Memory B cell (primary cell): ENCODE measurements at regions not wholly inside any gene's neighbourhood (a gene's known extent, or its start where the extent isn't known, plus 50 kb on each side); places are given as distances from the start of the nearest gene placed in this dataset.

Experiments used
- ATAC-seq: fragments of 150-1000 bp; cut with Tn5 transposase; 2 replicates; pipeline ENCODE4 v1.10.0; 2021; ENCODE audit warnings: low read depth, mild to moderate bottlenecking, moderate library complexity
- DNase-seq, 2 donors: peaks; one replicate each; pipeline ENCODE4 v3.0.0; 2022; ENCODE audit warnings: low spot score in 2 of 2
- H3K27ac Mint-ChIP-seq: one replicate; pipeline ENCODE4 v1.8.0; 2022; ENCODE audit warnings: mild to moderate bottlenecking, moderate library complexity, mixed read lengths
- H3K27me3 Mint-ChIP-seq: one replicate; pipeline ENCODE4 v1.8.0; 2022; ENCODE audit warnings: mixed read lengths
- H3K36me3 Mint-ChIP-seq: one replicate; pipeline ENCODE4 v1.8.0; 2022; ENCODE audit warnings: mild to moderate bottlenecking, mixed read lengths
- H3K4me1 Mint-ChIP-seq: one replicate; pipeline ENCODE4 v1.8.0; 2022; ENCODE audit warnings: mixed read lengths
- H3K4me3 Mint-ChIP-seq: one replicate; pipeline ENCODE4 v1.8.0; 2022; ENCODE audit warnings: mild to moderate bottlenecking, moderate library complexity, mixed read lengths
- H3K9me3 Mint-ChIP-seq: one replicate; pipeline ENCODE4 v1.8.0; 2022; ENCODE audit warnings: mixed read lengths

- H3K9me3 Mint-ChIP-seq = no peaks in the 10 kb centered on the region
- H3K27me3 Mint-ChIP-seq = no peaks in the 10 kb centered on the region
- DNase-seq (no peak), ATAC-seq (no peak)
- no peaks in the 10 kb centered on the region for H3K4me1 Mint-ChIP-seq
- no peak overlapping the region for H3K4me3 Mint-ChIP-seq
- H3K27ac Mint-ChIP-seq = no peak overlapping the region
- no peaks in the 10 kb centered on the region for H3K36me3 Mint-ChIP-seq
Measured at GRCh38 chr10:130746311-130746710, 565.2 kb downstream of the TCERG1L start.

GRCh38 chr10:130747356-130747755 lies 564.2 kb downstream of the TCERG1L start:
- H3K36me3 Mint-ChIP-seq = no peaks in the 10 kb centered on the region
- no peak overlapping the region for H3K4me3 Mint-ChIP-seq
- no peaks in the 10 kb centered on the region for H3K9me3 Mint-ChIP-seq
- H3K27ac Mint-ChIP-seq = no peak overlapping the region
- H3K4me1 Mint-ChIP-seq = no peaks in the 10 kb centered on the region
- ATAC-seq (no peak), DNase-seq (no peak)
- no peaks in the 10 kb centered on the region for H3K27me3 Mint-ChIP-seq

GRCh38 chr10:130747946-130748345 lies 563.6 kb downstream of the TCERG1L start:
- no peak overlapping the region for H3K4me3 Mint-ChIP-seq
- H3K9me3 Mint-ChIP-seq = no peaks in the 10 kb centered on the region

GRCh38 chr10:130748409-130749057 lies 563.0 kb downstream of the TCERG1L start:
- H3K4me1 Mint-ChIP-seq = no peaks in the 10 kb centered on the region
- H3K27me3 Mint-ChIP-seq = no peaks in the 10 kb centered on the region
- no peaks in the 10 kb centered on the region for H3K36me3 Mint-ChIP-seq
- no peak overlapping the region for H3K4me3 Mint-ChIP-seq
- ATAC-seq (no peak), DNase-seq (no peak)
- no peaks in the 10 kb centered on the region for H3K9me3 Mint-ChIP-seq
- H3K27ac Mint-ChIP-seq = no peak overlapping the region

More at GRCh38 chr10:130747946-130748345, 563.6 kb downstream of the TCERG1L start:
- DNase-seq (no peak), ATAC-seq (no peak)
- no peaks in the 10 kb centered on the region for H3K36me3 Mint-ChIP-seq
- H3K27me3 Mint-ChIP-seq = no peaks in the 10 kb centered on the region
- no peaks in the 10 kb centered on the region for H3K4me1 Mint-ChIP-seq
- no peak overlapping the region for H3K27ac Mint-ChIP-seq

- Mint-ChIP-seq H3K9me3 (peaks cover 5% of the 10 kb centered on the region), H3K4me3 (no peak overlapping the region)
- no peak for ATAC-seq
Measured at GRCh38 chr10:130749911-130750310, 561.6 kb downstream of the TCERG1L start.

GRCh38 chr10:130750441-130750840 lies 561.1 kb downstream of the TCERG1L start:
- DNase-seq (no peak), ATAC-seq (no peak)
- no peaks in the 10 kb centered on the region for H3K36me3 Mint-ChIP-seq
- no peak overlapping the region for H3K27ac Mint-ChIP-seq
- no peaks in the 10 kb centered on the region for H3K4me1 Mint-ChIP-seq
- H3K4me3 Mint-ChIP-seq = no peak overlapping the region
- peaks cover 9% of the 10 kb centered on the region for H3K9me3 Mint-ChIP-seq
- H3K27me3 Mint-ChIP-seq = no peaks in the 10 kb centered on the region

More at GRCh38 chr10:130749911-130750310, 561.6 kb downstream of the TCERG1L start:
- Mint-ChIP-seq H3K27me3 (no peaks in the 10 kb centered on the region), H3K36me3 (no peaks in the 10 kb centered on the region), H3K27ac (no peak overlapping the region), H3K4me1 (no peaks in the 10 kb centered on the region)
- DNase-seq = no peak

- H3K27me3 Mint-ChIP-seq = no peaks in the 10 kb centered on the region
- no peak for DNase-seq
- H3K9me3 Mint-ChIP-seq = peaks cover 9% of the 10 kb centered on the region
- no peaks in the 10 kb centered on the region for H3K4me1 Mint-ChIP-seq
- no peaks in the 10 kb centered on the region for H3K36me3 Mint-ChIP-seq
- no peak for ATAC-seq
- H3K27ac Mint-ChIP-seq = no peak overlapping the region
- H3K4me3 Mint-ChIP-seq = no peak overlapping the region
Measured at GRCh38 chr10:130751106-130751840, 560.2 kb downstream of the TCERG1L start.

- Mint-ChIP-seq H3K27ac (no peak overlapping the region), H3K4me3 (no peak overlapping the region), H3K9me3 (peaks cover 9% of the 10 kb centered on the region), H3K36me3 (no peaks in the 10 kb centered on the region), H3K27me3 (no peaks in the 10 kb centered on the region), H3K4me1 (no peaks in the 10 kb centered on the region)
- ATAC-seq (no peak), DNase-seq (no peak)
Measured at GRCh38 chr10:130751851-130752250, 559.7 kb downstream of the TCERG1L start.

- Mint-ChIP-seq H3K4me3 (no peak overlapping the region), H3K4me1 (no peaks in the 10 kb centered on the region), H3K27me3 (no peaks in the 10 kb centered on the region), H3K27ac (no peak overlapping the region), H3K9me3 (peaks cover 11% of the 10 kb centered on the region), H3K36me3 (no peaks in the 10 kb centered on the region)
- ATAC-seq = no peak
- DNase-seq = no peak
Measured at GRCh38 chr10:130756651-130757050, 554.9 kb downstream of the TCERG1L start.

GRCh38 chr10:130757271-130757670 lies 554.2 kb downstream of the TCERG1L start:
- no peak overlapping the region for H3K4me3 Mint-ChIP-seq
- H3K4me1 Mint-ChIP-seq = no peaks in the 10 kb centered on the region
- H3K27ac Mint-ChIP-seq = no peak overlapping the region
- DNase-seq = no peak
- H3K27me3 Mint-ChIP-seq = no peaks in the 10 kb centered on the region
- no peak for ATAC-seq
- peaks cover 11% of the 10 kb centered on the region for H3K9me3 Mint-ChIP-seq
- no peaks in the 10 kb centered on the region for H3K36me3 Mint-ChIP-seq

- H3K27ac Mint-ChIP-seq = no peak overlapping the region
- H3K4me3 Mint-ChIP-seq = no peak overlapping the region
- DNase-seq (no peak), ATAC-seq (no peak)
- no peaks in the 10 kb centered on the region for H3K4me1 Mint-ChIP-seq
- no peaks in the 10 kb centered on the region for H3K36me3 Mint-ChIP-seq
- peaks cover 11% of the 10 kb centered on the region for H3K9me3 Mint-ChIP-seq
- no peaks in the 10 kb centered on the region for H3K27me3 Mint-ChIP-seq
Measured at GRCh38 chr10:130757821-130758489, 553.6 kb downstream of the TCERG1L start.

GRCh38 chr10:130758529-130758928 lies 553.0 kb downstream of the TCERG1L start:
- H3K9me3 Mint-ChIP-seq = peaks cover 11% of the 10 kb centered on the region
- no peaks in the 10 kb centered on the region for H3K4me1 Mint-ChIP-seq
- no peaks in the 10 kb centered on the region for H3K36me3 Mint-ChIP-seq
- no peak overlapping the region for H3K4me3 Mint-ChIP-seq
- H3K27me3 Mint-ChIP-seq = no peaks in the 10 kb centered on the region
- no peak overlapping the region for H3K27ac Mint-ChIP-seq
- ATAC-seq = no peak
- DNase-seq = no peak

GRCh38 chr10:130761032-130761575 lies 550.4 kb downstream of the TCERG1L start:
- H3K27me3 Mint-ChIP-seq = peaks cover 2% of the 10 kb centered on the region
- DNase-seq (no peak), ATAC-seq (no peak)
- H3K36me3 Mint-ChIP-seq = no peaks in the 10 kb centered on the region
- no peak overlapping the region for H3K27ac Mint-ChIP-seq
- no peaks in the 10 kb centered on the region for H3K4me1 Mint-ChIP-seq
- H3K9me3 Mint-ChIP-seq = peaks cover 3% of the 10 kb centered on the region
- H3K4me3 Mint-ChIP-seq = no peak overlapping the region

- peaks cover 3% of the 10 kb centered on the region for H3K9me3 Mint-ChIP-seq
- peaks cover 2% of the 10 kb centered on the region for H3K27me3 Mint-ChIP-seq
- H3K4me3 Mint-ChIP-seq = no peak overlapping the region
- H3K4me1 Mint-ChIP-seq = no peaks in the 10 kb centered on the region
- ATAC-seq (no peak), DNase-seq (no peak)
- H3K27ac Mint-ChIP-seq = no peak overlapping the region
- no peaks in the 10 kb centered on the region for H3K36me3 Mint-ChIP-seq
Measured at GRCh38 chr10:130761788-130762301, 549.7 kb downstream of the TCERG1L start.
